Activated CD8-positive, alpha-beta memory T cell treated with anti-CD3 and anti-CD28 coated beads, Interleukin-2, amount 50 U/mL, for 48 hours (primary cell): ENCODE measurements at regions not wholly inside any gene's neighbourhood (a gene's known extent, or its start where the extent isn't known, plus 50 kb on each side); places are given as distances from the start of the nearest gene placed in this dataset.
"Not testable (repeated sequence)": the region's sequence is repeated elsewhere in the genome, so short reads cannot be mapped to it uniquely, and the experiment has no call there.

Source experiments
- DNase-seq: peaks from one replicate; pipeline ENCODE4 v3.0.0-alpha.2; 2020

GRCh38 chr11:69205743-69206612 is 50.2 kb downstream of the SMIM38 start:
- DNase-seq: no peak

- DNase-seq: not testable (repeated sequence)
Measured at GRCh38 chr11:69206613-69206965, 50.9 kb downstream of the SMIM38 start.

DNA sequence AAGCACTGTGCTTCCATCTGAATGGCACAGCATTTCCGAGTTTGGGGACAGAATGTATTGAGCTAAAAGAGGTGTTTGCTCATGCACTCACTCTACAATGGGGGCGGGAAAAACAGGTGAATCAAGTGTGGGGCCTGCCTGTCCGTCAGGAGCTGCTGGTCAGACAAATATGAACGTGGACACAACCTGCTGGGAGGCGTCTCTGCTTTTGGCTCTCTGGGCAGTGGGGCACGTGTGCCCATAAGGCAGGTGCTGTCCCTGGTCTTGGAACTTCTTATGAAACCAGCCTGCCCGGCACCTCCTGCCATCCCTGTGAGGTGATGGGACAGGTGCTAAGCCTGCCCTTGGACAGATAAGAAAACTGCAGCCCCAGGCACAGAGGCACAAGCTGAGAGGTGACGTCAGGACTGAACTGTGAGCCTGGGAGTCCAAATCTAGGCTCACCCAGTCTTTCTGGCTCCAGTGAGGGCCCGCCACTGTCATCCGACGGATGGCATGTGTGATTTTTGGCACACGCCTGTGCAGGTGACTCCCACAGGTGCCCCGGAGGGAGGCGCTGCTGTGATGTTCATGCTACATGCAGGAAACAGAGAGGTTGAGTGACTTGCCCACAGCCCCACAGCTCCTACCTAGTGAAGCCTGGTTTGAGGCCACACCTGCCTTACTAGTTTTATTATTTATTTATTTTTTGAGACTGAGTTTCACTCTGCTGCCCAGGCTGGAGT is 51.6 kb downstream of the SMIM38 start:
- DNase-seq: no peak

DNA sequence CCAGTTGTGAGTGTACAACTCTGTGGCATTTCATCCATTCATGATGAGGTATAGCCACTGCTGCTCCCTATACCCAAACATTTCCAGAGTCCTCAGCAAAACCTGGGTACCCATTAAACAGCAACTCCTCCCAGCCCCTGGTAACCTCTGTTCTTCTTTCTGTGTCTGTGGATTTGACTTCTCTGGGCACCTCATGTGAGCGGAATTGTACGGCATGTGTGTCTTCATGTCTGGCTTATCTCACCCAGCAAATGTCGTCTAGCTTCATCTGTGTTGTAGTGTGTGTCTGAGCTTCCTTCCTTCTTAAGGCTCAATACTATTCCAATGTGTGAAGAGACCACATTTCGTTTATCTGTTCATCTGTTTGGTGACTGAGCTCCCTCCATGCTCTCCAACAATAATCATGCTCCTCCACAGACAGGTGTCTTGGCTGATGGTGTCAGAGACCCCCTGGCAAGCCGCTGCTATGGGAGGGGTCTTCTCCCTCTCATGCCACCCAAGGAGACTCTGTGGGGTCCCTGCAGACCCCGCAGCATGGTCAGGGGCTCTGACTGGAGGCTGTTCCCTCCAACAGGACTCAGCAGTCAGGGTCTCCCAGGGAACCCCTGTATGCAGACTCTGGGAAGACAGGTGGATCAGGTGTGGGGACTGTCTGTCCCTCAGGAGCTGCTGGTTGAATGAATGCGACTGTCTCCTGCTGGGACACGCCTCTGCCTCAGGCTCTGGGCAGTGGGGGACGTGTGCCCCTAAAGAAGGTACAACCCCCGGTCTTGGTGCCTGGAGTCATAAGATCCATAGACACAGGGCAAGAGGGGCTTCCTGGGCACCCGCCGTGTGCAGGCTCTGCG is 52.7 kb downstream of the SMIM38 start:
- no peak for DNase-seq

- no peak for DNase-seq
Measured at GRCh38 chr11:69209038-69209350, 53.3 kb downstream of the SMIM38 start.

DNA sequence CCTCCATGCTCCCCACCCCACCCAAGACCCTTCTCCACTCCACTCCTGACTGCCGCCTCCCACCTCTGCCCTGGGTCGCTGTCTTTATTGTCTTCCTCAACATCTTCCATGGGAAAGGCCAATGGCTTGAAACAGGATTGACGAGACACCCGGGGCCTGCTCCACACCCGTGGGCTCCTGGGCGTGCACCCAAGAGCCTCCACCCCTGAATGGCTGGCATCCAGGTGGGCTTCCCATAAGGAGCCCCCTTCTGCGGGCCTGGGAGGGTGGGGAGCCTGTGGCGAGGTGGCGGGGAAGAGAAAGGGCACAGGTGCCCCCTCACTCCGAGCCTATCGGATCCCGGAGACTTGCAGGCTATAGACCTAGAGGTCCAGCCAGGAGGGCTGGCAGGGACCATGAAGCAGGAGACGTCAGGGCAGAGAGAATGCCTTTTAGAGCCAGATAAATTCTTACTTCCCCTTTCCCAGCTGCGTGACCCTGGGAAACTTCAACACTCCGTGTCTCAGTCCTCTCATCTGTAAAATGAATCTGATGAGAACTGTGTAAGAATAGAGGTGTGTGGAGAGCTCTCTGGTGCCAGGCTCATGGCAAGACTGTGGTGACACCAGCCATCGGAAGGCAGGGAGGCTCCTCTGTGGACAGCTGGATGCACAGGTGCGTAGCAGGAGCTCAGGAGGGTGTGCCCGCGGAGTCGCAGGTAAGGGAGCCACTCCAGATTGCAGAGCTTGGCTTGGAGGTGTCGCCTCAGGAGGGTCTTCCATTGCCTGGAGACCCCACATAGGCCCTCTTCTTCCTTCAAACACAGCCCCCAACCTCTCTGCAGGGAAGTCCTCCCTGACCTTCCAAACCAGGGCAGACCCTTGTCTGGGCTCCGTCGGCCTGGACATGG is 53.9 kb downstream of the SMIM38 start:
- no peak for DNase-seq

DNA sequence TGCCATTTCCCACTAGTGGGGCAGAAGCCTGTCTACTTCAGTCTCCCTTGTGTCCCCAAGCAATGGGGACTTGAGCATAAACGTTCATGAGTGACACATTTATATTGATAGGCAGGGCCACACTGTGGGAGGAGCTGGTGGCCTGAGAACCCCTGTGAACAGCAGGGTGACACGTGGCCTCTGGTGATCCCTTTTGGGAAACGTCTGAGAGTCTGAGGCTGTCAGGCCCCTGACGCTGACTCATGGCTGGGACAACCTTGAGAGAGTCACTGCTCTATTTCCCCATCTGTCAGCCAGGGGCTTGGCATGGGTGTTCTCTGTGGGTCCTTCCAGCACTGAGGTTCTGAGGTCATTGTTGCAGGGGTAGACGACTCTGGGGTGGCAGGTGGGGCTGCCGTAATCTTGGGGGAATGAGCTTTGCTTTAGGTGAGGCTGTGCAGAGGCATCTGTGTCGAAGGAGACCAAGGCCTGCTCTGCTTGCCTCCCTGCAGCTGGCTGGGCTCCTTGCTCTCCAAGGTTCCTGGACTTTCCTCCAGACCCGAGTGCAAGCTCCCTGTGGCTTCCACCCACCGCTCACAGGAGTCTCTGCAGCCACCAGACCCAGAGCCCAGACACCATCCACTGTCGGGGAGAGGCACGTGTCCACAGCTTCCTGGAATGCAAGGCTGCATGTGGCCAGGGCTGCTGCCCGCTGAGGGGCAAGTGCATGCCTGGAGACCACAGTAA is 54.7 kb downstream of the SMIM38 start:
- DNase-seq: no peak

GRCh38 chr11:69211540-69211919 is 55.8 kb downstream of the SMIM38 start:
- no peak for DNase-seq

DNA sequence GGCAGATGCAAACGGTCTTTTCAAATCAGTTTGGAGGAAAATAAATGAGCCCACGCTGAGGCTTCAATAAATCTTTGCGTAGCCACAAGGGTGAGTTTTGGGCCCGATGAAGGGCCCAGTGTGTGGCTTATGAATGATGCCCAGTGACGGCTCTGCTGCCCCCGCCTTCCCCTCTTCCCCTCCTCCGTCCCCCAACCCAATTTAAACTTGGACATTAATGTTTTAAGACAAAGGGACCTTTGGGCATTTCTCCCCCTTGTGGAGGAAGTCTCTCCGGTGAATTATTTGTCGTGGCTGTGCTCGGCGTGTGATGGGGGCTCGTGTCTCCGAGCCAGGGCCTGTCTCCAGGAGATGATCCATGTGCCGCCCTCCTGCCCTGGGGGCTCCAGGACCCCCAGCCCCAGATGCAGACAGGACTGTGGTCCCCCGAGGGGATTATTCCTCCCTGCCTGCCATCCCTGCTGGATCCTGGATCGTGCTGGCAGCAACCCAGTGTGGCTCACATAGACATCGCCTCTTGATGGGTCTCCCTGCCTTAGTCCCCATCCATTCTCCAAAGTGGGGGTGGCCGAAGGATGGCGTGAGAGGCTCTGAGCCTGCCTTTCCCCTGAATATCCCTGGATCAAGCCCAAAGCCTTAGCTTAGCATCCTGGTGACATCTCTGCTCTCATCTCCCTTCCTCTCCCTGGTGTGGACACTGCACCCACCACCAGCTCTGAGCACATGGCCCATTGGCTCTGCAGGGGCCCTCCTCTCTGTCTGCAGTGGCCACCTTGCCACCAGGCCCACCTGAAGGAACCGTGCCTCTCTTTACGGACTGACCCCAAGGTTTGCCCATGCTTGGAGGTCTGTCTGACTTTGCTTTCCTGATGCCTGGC is 56.4 kb downstream of the SMIM38 start:
- no peak for DNase-seq

DNA sequence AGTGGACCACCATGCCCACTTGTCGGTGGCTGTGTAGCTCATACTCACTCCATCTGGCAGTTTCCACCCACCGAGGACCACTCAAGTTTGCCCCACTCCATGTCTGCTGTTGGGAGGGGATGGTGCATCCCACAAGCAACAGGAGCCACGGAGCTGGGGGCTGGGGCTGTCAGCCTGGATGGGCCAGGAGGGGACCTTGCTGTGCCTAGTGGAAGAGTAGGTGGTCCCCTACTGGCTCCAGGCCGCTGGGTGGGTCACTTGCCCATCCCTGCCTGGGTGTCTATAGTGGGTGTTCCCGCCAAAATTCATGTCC is 57.0 kb downstream of the SMIM38 start:
- DNase-seq: peak; percentile 46

DNA sequence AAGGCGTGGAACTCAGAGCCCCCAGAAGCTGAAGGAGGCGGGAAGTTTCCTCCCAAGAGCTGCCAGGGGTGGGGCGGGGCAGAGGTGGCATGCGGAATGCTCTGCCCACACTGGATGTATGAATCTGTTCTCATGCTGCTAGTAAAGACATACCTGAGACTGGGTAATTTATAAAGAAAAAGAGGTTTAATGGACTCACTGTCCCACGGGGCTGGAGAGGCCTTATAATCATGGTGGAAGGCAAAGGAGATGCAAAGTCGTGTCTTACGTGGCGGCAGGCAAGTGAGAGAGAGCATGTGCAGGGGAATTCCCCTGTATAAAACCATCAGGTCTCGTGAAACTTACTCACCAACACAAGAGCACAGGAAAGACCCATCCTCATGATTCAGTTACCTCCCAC is 57.6 kb downstream of the SMIM38 start:
- DNase-seq: no peak

- peak; percentile 36 for DNase-seq
Measured at GRCh38 chr11:69213964-69214363, 58.2 kb downstream of the SMIM38 start.

DNA sequence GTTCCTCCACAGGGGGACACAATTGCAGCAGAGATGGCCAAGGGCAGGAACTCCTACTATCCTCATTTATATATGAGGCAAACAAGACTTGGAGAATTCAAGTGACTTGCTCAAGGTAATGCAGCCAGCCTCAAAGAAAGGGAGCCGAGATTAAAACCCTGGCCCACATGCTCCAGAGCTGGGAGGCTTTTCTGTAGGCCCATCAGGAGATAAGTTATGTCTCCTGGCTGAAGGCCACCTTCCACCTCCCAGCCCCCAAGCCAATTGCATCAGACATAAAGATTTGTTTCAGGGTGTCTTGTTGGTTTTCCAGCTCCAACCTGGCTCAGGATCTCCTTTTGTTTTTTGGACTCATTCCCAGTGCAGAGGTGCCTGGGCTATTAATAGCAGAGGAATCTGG is 59.5 kb downstream of the SMIM38 start:
- no peak for DNase-seq

- DNase-seq: peak; percentile 37
Measured at GRCh38 chr11:69215784-69216415, 60.2 kb downstream of the SMIM38 start.

GRCh38 chr11:69216647-69217051 is 60.9 kb downstream of the SMIM38 start:
- no peak for DNase-seq

DNA sequence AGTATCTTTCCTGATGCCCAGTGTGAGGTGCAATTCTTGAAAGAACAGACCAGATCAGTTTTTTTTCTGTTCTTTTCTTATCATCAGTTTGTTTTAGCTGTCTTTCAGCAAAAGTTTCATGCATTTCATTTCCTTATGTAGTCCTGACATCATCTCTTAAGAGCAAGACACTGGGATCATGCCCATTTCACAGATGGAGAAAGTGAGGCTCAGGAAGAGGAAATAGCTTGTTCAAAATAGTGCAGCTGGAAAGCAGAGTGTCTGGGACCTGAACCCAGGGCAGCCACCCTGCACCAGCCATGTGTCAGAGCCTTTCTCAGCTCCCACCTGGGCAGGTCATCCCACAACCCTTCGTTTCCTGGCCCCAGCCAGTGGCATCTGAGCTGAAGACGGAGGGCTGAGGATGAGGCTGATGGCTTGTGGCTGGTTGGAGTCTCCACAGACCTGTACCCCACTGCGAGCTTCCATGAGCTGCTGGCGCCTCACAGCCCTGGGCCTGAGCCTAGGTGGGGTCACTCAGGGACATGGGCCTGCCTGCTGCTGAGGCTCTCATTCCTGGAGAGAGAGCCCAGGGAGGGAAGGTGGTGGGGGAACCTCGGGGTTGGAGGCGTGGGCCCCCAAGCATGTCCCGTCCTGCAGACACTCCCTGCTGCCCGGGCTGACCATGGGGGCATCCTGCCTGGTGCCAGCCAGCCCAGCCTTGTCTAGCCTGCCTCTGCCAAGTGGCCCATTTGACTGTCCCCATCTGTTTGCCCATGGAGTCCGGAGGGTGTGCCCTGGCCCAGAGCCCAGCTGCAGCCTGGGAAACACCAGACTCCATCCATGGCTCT is 61.8 kb downstream of the SMIM38 start:
- peak; percentile 36 for DNase-seq

DNA sequence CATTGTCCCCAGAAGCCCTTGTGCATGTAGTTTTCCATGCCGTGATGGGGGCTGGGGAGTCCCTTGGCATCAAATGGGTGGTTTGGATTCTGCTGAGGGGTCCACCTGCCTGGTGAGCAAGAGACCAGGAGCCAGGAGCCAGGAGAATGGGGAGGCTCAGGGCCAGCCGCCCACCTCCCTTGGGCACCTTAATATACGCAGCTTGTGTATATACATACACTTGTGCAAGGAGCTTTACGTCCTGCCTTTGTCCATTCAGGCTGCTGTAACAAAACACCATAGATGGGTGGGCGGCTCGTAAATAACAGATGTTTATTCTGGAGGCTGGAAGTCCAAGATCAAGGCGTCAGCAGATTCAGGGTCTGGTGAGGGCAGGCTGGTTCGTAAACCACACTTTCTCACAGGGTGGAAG is 62.5 kb downstream of the SMIM38 start:
- DNase-seq: peak; percentile 22

- DNase-seq: peak; percentile 40
Measured at GRCh38 chr11:69218946-69219720, 63.4 kb downstream of the SMIM38 start.

DNA sequence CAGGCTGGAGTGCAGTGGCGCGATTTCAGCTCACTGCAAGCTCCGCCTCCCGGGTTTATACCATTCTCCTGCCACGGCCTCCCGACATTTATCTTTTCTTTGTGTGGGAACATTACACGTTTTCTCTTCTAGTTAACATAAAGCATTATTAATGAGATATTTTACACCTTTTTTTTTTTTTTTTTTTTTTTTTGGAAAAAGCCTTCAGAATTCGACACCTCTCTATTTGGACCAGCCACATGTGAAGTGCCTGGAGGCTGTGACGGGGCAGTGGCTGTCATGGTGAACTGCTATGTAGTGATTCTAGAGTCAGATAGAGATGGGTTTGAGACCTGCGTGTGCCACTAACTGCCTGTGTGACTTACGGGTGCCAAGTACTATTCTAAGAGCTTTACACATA is 64.3 kb downstream of the SMIM38 start:
- DNase-seq: no peak
